ENCODE measurements at regions not wholly inside any gene's neighbourhood (a gene's known extent, or its start where the extent isn't known, plus 50 kb on each side); places are given as distances from the start of the nearest gene placed in this dataset.

DNA sequence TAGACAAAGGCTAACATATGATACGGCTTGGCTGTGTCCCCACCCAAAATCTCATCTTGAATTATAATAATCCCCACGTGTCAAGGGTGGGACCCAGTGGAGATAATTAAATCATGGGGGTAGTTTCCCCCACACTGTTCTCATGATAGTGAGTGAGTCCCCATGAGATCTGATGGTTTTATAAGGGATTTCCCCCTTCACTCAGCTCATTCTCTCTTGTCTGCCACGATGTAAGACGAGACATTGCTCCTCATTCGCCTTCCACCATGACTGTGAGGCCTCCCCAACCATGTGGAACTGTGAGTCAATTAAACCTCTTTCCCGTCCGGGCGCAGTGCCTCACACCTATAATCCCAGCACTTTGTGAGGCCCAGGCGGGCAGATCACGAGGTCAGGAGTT is 143.5 kb downstream of the RXFP2 start:
- no peak for DNase-seq (ENCODE audit: low spot score in 2 of 2)
- Histone ChIP-seq H3K9me3 (no peaks in the 10 kb centered on the region), H3K27ac (no peak overlapping the region), H3K36me3 (no peaks in the 10 kb centered on the region), H3K27me3 (no peaks in the 10 kb centered on the region), H3K4me1 (peaks cover 25% of the 10 kb centered on the region), H3K4me3 (no peak overlapping the region)
- 85% methylated on average over 10 of the region's 10 CpGs for WGBS
- TF ChIP-seq POLR2A (IDR thresholded peaks at IDR 0.05) (no peak), EP300 (IDR thresholded peaks at IDR 0.05) (no peak), POLR2AphosphoS5 (IDR thresholded peaks at IDR 0.05) (no peak)
- TF ChIP-seq, protein P1, sequence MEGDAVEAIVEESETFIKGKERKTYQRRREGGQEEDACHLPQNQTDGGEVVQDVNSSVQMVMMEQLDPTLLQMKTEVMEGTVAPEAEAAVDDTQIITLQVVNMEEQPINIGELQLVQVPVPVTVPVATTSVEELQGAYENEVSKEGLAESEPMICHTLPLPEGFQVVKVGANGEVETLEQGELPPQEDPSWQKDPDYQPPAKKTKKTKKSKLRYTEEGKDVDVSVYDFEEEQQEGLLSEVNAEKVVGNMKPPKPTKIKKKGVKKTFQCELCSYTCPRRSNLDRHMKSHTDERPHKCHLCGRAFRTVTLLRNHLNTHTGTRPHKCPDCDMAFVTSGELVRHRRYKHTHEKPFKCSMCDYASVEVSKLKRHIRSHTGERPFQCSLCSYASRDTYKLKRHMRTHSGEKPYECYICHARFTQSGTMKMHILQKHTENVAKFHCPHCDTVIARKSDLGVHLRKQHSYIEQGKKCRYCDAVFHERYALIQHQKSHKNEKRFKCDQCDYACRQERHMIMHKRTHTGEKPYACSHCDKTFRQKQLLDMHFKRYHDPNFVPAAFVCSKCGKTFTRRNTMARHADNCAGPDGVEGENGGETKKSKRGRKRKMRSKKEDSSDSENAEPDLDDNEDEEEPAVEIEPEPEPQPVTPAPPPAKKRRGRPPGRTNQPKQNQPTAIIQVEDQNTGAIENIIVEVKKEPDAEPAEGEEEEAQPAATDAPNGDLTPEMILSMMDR (IDR thresholded peaks at IDR 0.05) = no peak

DNA sequence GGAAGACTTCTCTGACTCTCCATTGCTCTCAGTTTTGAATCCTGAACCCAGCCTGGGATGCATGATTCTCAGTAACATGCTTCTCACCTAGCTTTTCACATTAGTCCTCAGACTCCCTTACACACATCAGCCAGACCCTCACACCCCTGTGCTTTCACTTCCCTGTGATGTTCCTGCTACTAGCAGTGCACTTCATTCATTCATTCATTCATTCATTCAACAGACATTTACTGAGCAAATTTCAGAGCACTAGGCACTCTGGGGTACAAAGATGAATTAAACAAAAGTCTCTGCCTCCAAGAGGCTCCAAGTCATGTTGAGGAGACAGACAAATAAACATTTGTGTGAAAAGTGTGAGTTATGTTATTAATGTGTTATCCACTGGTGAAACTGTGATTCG is 145.2 kb downstream of the RXFP2 start:
- no peak overlapping the region for H3K27ac ChIP-seq
- H3K4me1 ChIP-seq = peaks cover 25% of the 10 kb centered on the region
- no peak overlapping the region for H3K4me3 ChIP-seq
- no peak for TF ChIP-seq POLR2A (IDR thresholded peaks at IDR 0.05)
- no peak for TF ChIP-seq EP300 (IDR thresholded peaks at IDR 0.05)
- TF ChIP-seq, protein P1 (IDR thresholded peaks at IDR 0.05) = no peak
- no peak for TF ChIP-seq POLR2AphosphoS5 (IDR thresholded peaks at IDR 0.05)
- 93% methylated on average over 1 of the region's 1 CpG for WGBS
- no peak for DNase-seq (ENCODE audit: low spot score in 2 of 2)
- H3K36me3 ChIP-seq = no peaks in the 10 kb centered on the region
- H3K27me3 ChIP-seq = no peaks in the 10 kb centered on the region
- no peaks in the 10 kb centered on the region for H3K9me3 ChIP-seq

DNA sequence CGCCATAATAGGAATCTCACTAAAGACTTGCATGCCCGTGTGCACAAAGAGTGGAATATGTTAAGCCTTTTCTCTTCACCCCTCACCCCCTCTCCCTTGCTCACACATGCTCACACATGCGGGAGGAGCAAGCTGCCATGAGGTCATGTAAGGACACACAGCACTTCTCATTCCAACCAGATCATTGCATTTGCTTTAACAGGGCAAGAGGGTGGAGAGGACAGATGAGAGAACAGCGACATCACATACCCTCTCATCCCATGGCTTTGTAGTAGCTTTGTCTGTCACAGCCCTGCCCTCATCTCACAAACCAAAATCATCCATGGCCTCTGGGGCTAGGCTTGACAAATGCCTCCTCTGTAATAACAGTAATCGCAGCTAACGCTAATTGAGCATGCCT is 145.6 kb upstream of the FRY start:
- Histone ChIP-seq H3K27me3 (no peaks in the 10 kb centered on the region), H3K27ac (no peak overlapping the region), H3K36me3 (no peaks in the 10 kb centered on the region), H3K9me3 (no peaks in the 10 kb centered on the region), H3K4me1 (peaks cover 18% of the 10 kb centered on the region), H3K4me3 (no peak overlapping the region)
- TF ChIP-seq EP300 (IDR thresholded peaks at IDR 0.05) (no peak), POLR2AphosphoS5 (IDR thresholded peaks at IDR 0.05) (no peak), POLR2A (IDR thresholded peaks at IDR 0.05) (no peak)
- TF ChIP-seq, protein P1 (IDR thresholded peaks at IDR 0.05) = no peak
- no peak for DNase-seq (ENCODE audit: low spot score in 2 of 2)
- 58% methylated on average over 6 of the region's 6 CpGs for WGBS

DNA sequence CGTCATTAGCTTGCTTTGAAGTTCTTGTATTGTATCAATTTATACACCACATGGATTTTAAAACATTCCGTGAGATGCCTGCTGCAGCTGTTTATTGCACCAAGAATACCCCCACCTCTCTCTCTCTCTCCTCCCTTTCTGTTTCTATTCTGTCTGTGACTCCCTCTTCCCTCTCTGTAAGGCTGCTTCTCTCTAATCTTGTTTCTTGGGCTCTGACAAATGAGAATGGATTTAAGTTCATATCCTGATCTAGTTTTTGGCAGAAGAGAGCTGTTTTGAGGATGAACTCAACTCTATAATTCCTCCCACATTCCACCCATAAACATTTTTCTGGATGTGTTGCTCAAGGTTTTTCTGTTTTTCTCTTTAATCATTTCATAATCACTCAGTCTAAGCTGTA is 144.3 kb upstream of the FRY start:
- Histone ChIP-seq H3K4me1 (peaks cover 21% of the 10 kb centered on the region), H3K4me3 (no peak overlapping the region), H3K36me3 (no peaks in the 10 kb centered on the region), H3K27me3 (no peaks in the 10 kb centered on the region), H3K9me3 (no peaks in the 10 kb centered on the region), H3K27ac (no peak overlapping the region)
- 62% methylated on average over 2 of the region's 2 CpGs for WGBS
- DNase-seq (ENCODE audit: low spot score in 2 of 2) = no peak
- TF ChIP-seq POLR2A (IDR thresholded peaks at IDR 0.05) (no peak), EP300 (IDR thresholded peaks at IDR 0.05) (no peak), POLR2AphosphoS5 (IDR thresholded peaks at IDR 0.05) (no peak)
- TF ChIP-seq, protein P1 (IDR thresholded peaks at IDR 0.05) = no peak

- DNase-seq (ENCODE audit: low spot score in 2 of 2) = no peak
- 67% methylated on average over 5 of the region's 5 CpGs for WGBS
- Histone ChIP-seq H3K36me3 (no peaks in the 10 kb centered on the region), H3K4me3 (no peak overlapping the region), H3K4me1 (peaks cover 21% of the 10 kb centered on the region), H3K27ac (no peak overlapping the region), H3K9me3 (no peaks in the 10 kb centered on the region), H3K27me3 (no peaks in the 10 kb centered on the region)
- TF ChIP-seq, protein P1 (IDR thresholded peaks at IDR 0.05) = no peak
- TF ChIP-seq EP300 (IDR thresholded peaks at IDR 0.05) = no peak
- TF ChIP-seq POLR2AphosphoS5 (IDR thresholded peaks at IDR 0.05) = no peak
- no peak for TF ChIP-seq POLR2A (IDR thresholded peaks at IDR 0.05)
Measured at GRCh38 chr13:31890946-31891345, 140.6 kb upstream of the FRY start.
